EH (cell line): ENCODE measurements at regions not wholly inside any gene's neighbourhood (a gene's known extent, or its start where the extent isn't known, plus 50 kb on each side); places are given as distances from the start of the nearest gene placed in this dataset.
A peak's percentile ranks its signal among the peaks of the same experiment; 100 is the strongest.

Source experiments
- DNase-seq: peaks from one replicate; pipeline ENCODE4 v3.0.0-alpha.2; 2015; ENCODE audit warnings: low read depth

GRCh38 chr11:31903225-31904074 is 92.3 kb upstream of the PAX6 start:
- no peak for DNase-seq

GRCh38 chr11:31902706-31903105 is 91.6 kb upstream of the PAX6 start:
- no peak for DNase-seq

GRCh38 chr11:31895926-31896325 is 84.8 kb upstream of the PAX6 start:
- DNase-seq, result no peak

- DNase-seq, result no peak
These were observed 76.1 kb upstream of the PAX6 start for GRCh38 chr11:31887180-31887579.

GRCh38 chr11:31884080-31884479 is 73.0 kb upstream of the PAX6 start:
- no peak for DNase-seq

- no peak for DNase-seq
These were observed 72.3 kb upstream of the PAX6 start for GRCh38 chr11:31883435-31883834.

GRCh38 chr11:31882951-31883392 is 71.8 kb upstream of the PAX6 start:
- peak; percentile 43 for DNase-seq

- no peak for DNase-seq
These were observed 70.7 kb upstream of the PAX6 start for GRCh38 chr11:31881825-31882224.

GRCh38 chr11:31879681-31880080 is 68.6 kb upstream of the PAX6 start:
- DNase-seq, result no peak

GRCh38 chr11:31877863-31878262 is 66.7 kb upstream of the PAX6 start:
- no peak for DNase-seq

- no peak for DNase-seq
These were observed 66.0 kb upstream of the PAX6 start for GRCh38 chr11:31877083-31877482.

GRCh38 chr11:31875866-31876560 is 64.9 kb upstream of the PAX6 start:
- no peak for DNase-seq

GRCh38 chr11:31874631-31875191 is 63.6 kb upstream of the PAX6 start:
- peak; percentile 3 for DNase-seq

GRCh38 chr11:31873124-31873523 is 62.0 kb upstream of the PAX6 start:
- DNase-seq, result no peak

GRCh38 chr11:31872076-31872443 is 60.9 kb upstream of the PAX6 start:
- DNase-seq, result no peak

GRCh38 chr11:31871310-31872075 is 60.4 kb upstream of the PAX6 start:
- DNase-seq, result no peak

- DNase-seq, result peak; percentile 40
These were observed 59.6 kb upstream of the PAX6 start for GRCh38 chr11:31870609-31871309.

- no peak for DNase-seq
These were observed 58.9 kb upstream of the PAX6 start for GRCh38 chr11:31869986-31870385.

- DNase-seq, result no peak
These were observed 54.6 kb upstream of the PAX6 start for GRCh38 chr11:31865606-31866300.

- no peak for DNase-seq
These were observed 52.2 kb upstream of the PAX6 start for GRCh38 chr11:31863170-31863832.

- no peak for DNase-seq
These were observed 49.9 kb upstream of the PAX6 start for GRCh38 chr11:31861011-31861410.
